Cardiac fibroblast (primary cell): ENCODE measurements at regions not wholly inside any gene's neighbourhood (a gene's known extent, or its start where the extent isn't known, plus 50 kb on each side); places are given as distances from the start of the nearest gene placed in this dataset.
A peak's percentile ranks its signal among the peaks of the same experiment; 100 is the strongest.
"Not testable (repeated sequence)": the region's sequence is repeated elsewhere in the genome, so short reads cannot be mapped to it uniquely, and the experiment has no call there.

Experiments
- DNase-seq, 2 donors: peaks; one replicate each; pipeline versions ENCODE4 v3.0.0 to v3.0.0-alpha.2; 2010; ENCODE audit warnings: low read depth in 2 of 2
- H3K4me3 ChIP-seq, 2 donors: replicated peaks in 1 of 2; 1 replicate in 1 of 2; 2 replicates in 1 of 2; pipeline ENCODE4 v1.5.1; 2011; ENCODE audit warnings: low read depth in 2 of 2, low read length in 2 of 2, mild to moderate bottlenecking in 2 of 2, moderate library complexity in 1 of 2
- CTCF ChIP-seq: IDR thresholded peaks from one replicate; pipeline ENCODE4 v1.5.1; 2011; ENCODE audit warnings: low read depth, mild to moderate bottlenecking, low read length, inconsistent platforms

- no peak overlapping the region for H3K4me3 ChIP-seq
- DNase-seq = peak in 1 of 2 donors; percentile 9
- TF ChIP-seq CTCF = peak; percentile 19
Measured at GRCh38 chrX:78555401-78555980, 103.6 kb downstream of the RTL3 start.

GRCh38 chrX:78552628-78553027, 106.5 kb downstream of the RTL3 start:
- not testable (repeated sequence) for H3K4me3 ChIP-seq, DNase-seq

- H3K4me3 ChIP-seq = no peak overlapping the region
- TF ChIP-seq CTCF = no peak
- DNase-seq = peak in 1 of 2 donors; percentile 63
Measured at GRCh38 chrX:78548012-78548411, 111.1 kb downstream of the RTL3 start.

- DNase-seq = no peak
- no peak for TF ChIP-seq CTCF
Measured at GRCh38 chrX:78545233-78545632, 113.9 kb downstream of the RTL3 start.

GRCh38 chrX:78543281-78543680, 115.8 kb downstream of the RTL3 start:
- no peak for DNase-seq
- H3K4me3 ChIP-seq = no peak overlapping the region
- no peak for TF ChIP-seq CTCF

More at GRCh38 chrX:78545233-78545632, 113.9 kb downstream of the RTL3 start:
- H3K4me3 ChIP-seq = no peak overlapping the region

GRCh38 chrX:78540171-78540570, 119.0 kb downstream of the RTL3 start:
- DNase-seq = peak in 1 of 2 donors; percentile 59
- no peak for TF ChIP-seq CTCF
- no peak overlapping the region for H3K4me3 ChIP-seq

GRCh38 chrX:78534221-78534620, 124.9 kb downstream of the RTL3 start:
- no peak for TF ChIP-seq CTCF
- DNase-seq = no peak
- H3K4me3 ChIP-seq = no peak overlapping the region
